H1 (cell line): ENCODE measurements at regions not wholly inside any gene's neighbourhood (a gene's known extent, or its start where the extent isn't known, plus 50 kb on each side); places are given as distances from the start of the nearest gene placed in this dataset.

Experiments
- CHD1 ChIP-seq: IDR thresholded peaks from 2 replicates; pipeline ENCODE4 v1.6.1; 2012; ENCODE audit warnings: low read depth, low read length, improper control_type of control experiment
- JUN ChIP-seq: IDR thresholded peaks from 2 replicates; pipeline ENCODE4 v1.6.1; 2011; ENCODE audit warnings: low read depth, mild to moderate bottlenecking, improper control_type of control experiment, low read length
- NANOG ChIP-seq: IDR thresholded peaks from 2 replicates; pipeline ENCODE4 v1.6.1; 2011; ENCODE audit warnings: low read length, low read depth, mild to moderate bottlenecking, inconsistent platforms; ENCODE audit not compliant: insufficient read depth, poor library complexity, severe bottlenecking
- SIN3A ChIP-seq, 2 experiments: IDR thresholded peaks in 1 of 2; conservative IDR thresholded peaks in 1 of 2; 2 replicates each; pipeline ENCODE4 v1.6.1; 2011 to 2012; ENCODE audit warnings: low read length in 2 of 2, improper control_type of control experiment in 1 of 2, low read depth in 1 of 2, mild to moderate bottlenecking in 1 of 2
- USF2 ChIP-seq: IDR thresholded peaks from 2 replicates; pipeline ENCODE4 v1.6.1; 2011; ENCODE audit warnings: low read length, improper control_type of control experiment

GRCh38 chr20:23289724-23290395 is 60.7 kb upstream of the NXT1 start (continued):
- no peak for TF ChIP-seq CHD1
- TF ChIP-seq NANOG: no peak
- no peak for TF ChIP-seq SIN3A (conservative IDR thresholded peaks at IDR 0.05 in 1 of 2, IDR thresholded peaks at IDR 0.05 in 1 of 2; ENCODE audit: low read depth in 1 of 2, low read length in 2 of 2)
- no peak for TF ChIP-seq JUN
- no peak for TF ChIP-seq USF2
